ENCODE measurements at regions not wholly inside any gene's neighbourhood (a gene's known extent, or its start where the extent isn't known, plus 50 kb on each side); places are given as distances from the start of the nearest gene placed in this dataset.

DNA sequence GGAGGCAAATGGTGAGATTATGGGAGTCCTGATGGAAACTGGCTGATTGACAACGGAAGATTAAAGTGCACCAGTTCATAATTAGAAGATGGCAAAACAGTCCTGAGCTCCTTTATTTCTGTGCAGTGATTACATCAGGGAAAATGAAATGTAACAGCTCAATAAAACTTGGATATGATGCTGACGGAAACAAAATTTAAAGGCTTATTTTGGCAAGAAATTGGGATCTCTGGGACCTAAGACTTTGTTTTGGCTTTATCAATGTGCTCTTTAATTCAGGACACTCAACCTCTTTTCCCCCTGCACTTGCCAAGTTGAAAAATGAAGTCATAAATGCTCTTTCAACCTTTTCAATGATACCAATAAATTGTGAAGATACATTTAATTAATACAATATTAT is 226.8 kb downstream of the C6orf118 start:
- Histone ChIP-seq H3K36me3 (ENCODE audit: control insufficient read depth, insufficient read depth, low read length) (no peaks in the 10 kb centered on the region), H3K4me1 (ENCODE audit: control insufficient read depth, insufficient read depth, low read length) (no peaks in the 10 kb centered on the region), H3K4me3 (ENCODE audit: low read depth, low read length) (no peak overlapping the region), H3K9me3 (ENCODE audit: control insufficient read depth, insufficient read depth, low read depth, low read length) (no peaks in the 10 kb centered on the region), H3K9ac (ENCODE audit: low read length) (no peak overlapping the region), H3K27ac (ENCODE audit: low read depth, low read length) (no peak overlapping the region), H3K27me3 (ENCODE audit: control insufficient read depth, insufficient read depth, low read length) (no peaks in the 10 kb centered on the region)

GRCh38 chr6:165081944-165082532 is 227.4 kb downstream of the C6orf118 start:
- Histone ChIP-seq H3K9ac (ENCODE audit: low read length) (no peak overlapping the region), H3K36me3 (ENCODE audit: control insufficient read depth, insufficient read depth, low read length) (no peaks in the 10 kb centered on the region), H3K4me1 (ENCODE audit: control insufficient read depth, insufficient read depth, low read length) (no peaks in the 10 kb centered on the region), H3K4me3 (ENCODE audit: low read depth, low read length) (no peak overlapping the region), H3K27me3 (ENCODE audit: control insufficient read depth, insufficient read depth, low read length) (no peaks in the 10 kb centered on the region), H3K27ac (ENCODE audit: low read depth, low read length) (no peak overlapping the region), H3K9me3 (ENCODE audit: control insufficient read depth, insufficient read depth, low read depth, low read length) (no peaks in the 10 kb centered on the region)

GRCh38 chr6:165077876-165078275 is 231.5 kb downstream of the C6orf118 start:
- H3K27me3 ChIP-seq (ENCODE audit: control insufficient read depth, insufficient read depth, low read length): no peaks in the 10 kb centered on the region
- no peak overlapping the region for H3K27ac ChIP-seq (ENCODE audit: low read depth, low read length)
- H3K9ac ChIP-seq (ENCODE audit: low read length): no peak overlapping the region
- H3K36me3 ChIP-seq (ENCODE audit: control insufficient read depth, insufficient read depth, low read length): no peaks in the 10 kb centered on the region
- no peaks in the 10 kb centered on the region for H3K4me1 ChIP-seq (ENCODE audit: control insufficient read depth, insufficient read depth, low read length)
- no peaks in the 10 kb centered on the region for H3K9me3 ChIP-seq (ENCODE audit: control insufficient read depth, insufficient read depth, low read depth, low read length)
- no peak overlapping the region for H3K4me3 ChIP-seq (ENCODE audit: low read depth, low read length)

DNA sequence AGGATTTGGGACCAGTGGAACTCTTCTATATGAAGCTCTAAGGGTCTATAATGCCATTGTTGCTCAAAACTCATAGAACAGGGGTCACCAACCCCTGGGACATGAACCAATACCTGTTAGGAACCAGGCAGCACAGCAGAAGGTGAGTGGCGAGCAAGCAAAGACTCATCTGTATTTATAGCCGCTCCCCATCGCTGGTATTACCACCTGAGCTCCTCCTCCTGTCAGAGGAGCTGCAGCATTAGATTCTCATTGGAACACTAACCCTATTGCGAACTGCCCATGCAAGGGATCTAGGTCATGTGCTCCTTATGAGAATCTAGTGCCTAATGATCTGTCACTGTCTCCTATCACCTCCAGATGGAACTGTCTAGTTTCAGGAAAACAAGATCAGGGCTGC is 237.5 kb downstream of the C6orf118 start:
- Histone ChIP-seq H3K9me3 (ENCODE audit: control insufficient read depth, insufficient read depth, low read depth, low read length) (no peaks in the 10 kb centered on the region), H3K4me1 (ENCODE audit: control insufficient read depth, insufficient read depth, low read length) (no peaks in the 10 kb centered on the region)

GRCh38 chr6:165060720-165061119 is 248.7 kb downstream of the C6orf118 start:
- Histone ChIP-seq H3K9ac (ENCODE audit: low read length) (no peak overlapping the region), H3K4me1 (ENCODE audit: control insufficient read depth, insufficient read depth, low read length) (no peaks in the 10 kb centered on the region), H3K9me3 (ENCODE audit: control insufficient read depth, insufficient read depth, low read depth, low read length) (no peaks in the 10 kb centered on the region), H3K27me3 (ENCODE audit: control insufficient read depth, insufficient read depth, low read length) (no peaks in the 10 kb centered on the region), H3K4me3 (ENCODE audit: low read depth, low read length) (no peak overlapping the region), H3K36me3 (ENCODE audit: control insufficient read depth, insufficient read depth, low read length) (no peaks in the 10 kb centered on the region), H3K27ac (ENCODE audit: low read depth, low read length) (no peak overlapping the region)

More for the DNA sequence above, 237.5 kb downstream of the C6orf118 start:
- no peaks in the 10 kb centered on the region for H3K36me3 ChIP-seq (ENCODE audit: control insufficient read depth, insufficient read depth, low read length)
- H3K9ac ChIP-seq (ENCODE audit: low read length): no peak overlapping the region
- H3K4me3 ChIP-seq (ENCODE audit: low read depth, low read length): no peak overlapping the region
- H3K27ac ChIP-seq (ENCODE audit: low read depth, low read length): no peak overlapping the region
- no peaks in the 10 kb centered on the region for H3K27me3 ChIP-seq (ENCODE audit: control insufficient read depth, insufficient read depth, low read length)

DNA sequence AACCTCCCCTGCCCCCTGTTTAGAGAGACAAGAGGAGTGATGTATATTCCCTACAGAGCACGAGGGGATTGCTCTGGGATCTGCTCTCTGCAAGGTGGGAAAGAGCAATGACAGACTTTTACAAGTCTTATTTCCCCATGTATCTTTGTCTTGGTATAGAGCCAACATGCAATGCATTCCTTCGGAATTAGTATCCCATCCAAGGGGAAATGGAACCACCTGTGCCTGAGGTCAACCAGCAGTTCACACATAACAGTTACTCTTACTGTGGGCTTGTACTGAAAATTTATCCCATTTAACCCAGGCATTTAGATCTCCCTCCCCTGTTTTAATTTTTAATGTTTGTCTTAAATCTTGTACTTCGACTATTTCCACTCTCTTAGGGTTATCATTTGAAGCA is 250.4 kb downstream of the C6orf118 start:
- H3K27me3 ChIP-seq (ENCODE audit: control insufficient read depth, insufficient read depth, low read length): no peaks in the 10 kb centered on the region
- no peak overlapping the region for H3K27ac ChIP-seq (ENCODE audit: low read depth, low read length)
- no peaks in the 10 kb centered on the region for H3K36me3 ChIP-seq (ENCODE audit: control insufficient read depth, insufficient read depth, low read length)
- H3K9me3 ChIP-seq (ENCODE audit: control insufficient read depth, insufficient read depth, low read depth, low read length): no peaks in the 10 kb centered on the region
- H3K4me1 ChIP-seq (ENCODE audit: control insufficient read depth, insufficient read depth, low read length): no peaks in the 10 kb centered on the region
- no peak overlapping the region for H3K9ac ChIP-seq (ENCODE audit: low read length)
- no peak overlapping the region for H3K4me3 ChIP-seq (ENCODE audit: low read depth, low read length)

DNA sequence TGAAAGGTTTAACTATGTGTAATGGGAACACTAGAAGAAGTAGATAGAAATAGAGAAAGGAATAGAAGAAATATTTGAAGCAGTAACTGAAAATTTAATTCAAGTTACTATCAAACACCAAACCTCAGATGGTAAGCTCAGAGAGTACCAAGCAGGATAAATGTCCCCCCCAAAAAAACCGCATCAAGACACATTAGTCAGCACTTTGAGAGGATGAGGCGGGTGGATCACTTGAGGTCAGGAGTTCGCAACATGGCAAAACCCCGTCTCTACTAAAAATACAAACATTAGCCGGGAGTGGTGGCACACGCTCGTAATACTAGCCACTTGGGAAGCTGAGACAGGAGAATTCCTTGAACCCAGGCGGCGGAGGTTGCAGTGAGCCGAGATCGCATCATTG is 253.1 kb downstream of the C6orf118 start:
- Histone ChIP-seq H3K9ac (ENCODE audit: low read length) (no peak overlapping the region), H3K27ac (ENCODE audit: low read depth, low read length) (no peak overlapping the region), H3K27me3 (ENCODE audit: control insufficient read depth, insufficient read depth, low read length) (no peaks in the 10 kb centered on the region), H3K4me3 (ENCODE audit: low read depth, low read length) (no peak overlapping the region), H3K4me1 (ENCODE audit: control insufficient read depth, insufficient read depth, low read length) (no peaks in the 10 kb centered on the region), H3K9me3 (ENCODE audit: control insufficient read depth, insufficient read depth, low read depth, low read length) (peaks cover 3% of the 10 kb centered on the region), H3K36me3 (ENCODE audit: control insufficient read depth, insufficient read depth, low read length) (no peaks in the 10 kb centered on the region)

- no peak overlapping the region for H3K9ac ChIP-seq (ENCODE audit: low read length)
Observed at GRCh38 chr6:165055231-165055630, 254.2 kb downstream of the C6orf118 start.

DNA sequence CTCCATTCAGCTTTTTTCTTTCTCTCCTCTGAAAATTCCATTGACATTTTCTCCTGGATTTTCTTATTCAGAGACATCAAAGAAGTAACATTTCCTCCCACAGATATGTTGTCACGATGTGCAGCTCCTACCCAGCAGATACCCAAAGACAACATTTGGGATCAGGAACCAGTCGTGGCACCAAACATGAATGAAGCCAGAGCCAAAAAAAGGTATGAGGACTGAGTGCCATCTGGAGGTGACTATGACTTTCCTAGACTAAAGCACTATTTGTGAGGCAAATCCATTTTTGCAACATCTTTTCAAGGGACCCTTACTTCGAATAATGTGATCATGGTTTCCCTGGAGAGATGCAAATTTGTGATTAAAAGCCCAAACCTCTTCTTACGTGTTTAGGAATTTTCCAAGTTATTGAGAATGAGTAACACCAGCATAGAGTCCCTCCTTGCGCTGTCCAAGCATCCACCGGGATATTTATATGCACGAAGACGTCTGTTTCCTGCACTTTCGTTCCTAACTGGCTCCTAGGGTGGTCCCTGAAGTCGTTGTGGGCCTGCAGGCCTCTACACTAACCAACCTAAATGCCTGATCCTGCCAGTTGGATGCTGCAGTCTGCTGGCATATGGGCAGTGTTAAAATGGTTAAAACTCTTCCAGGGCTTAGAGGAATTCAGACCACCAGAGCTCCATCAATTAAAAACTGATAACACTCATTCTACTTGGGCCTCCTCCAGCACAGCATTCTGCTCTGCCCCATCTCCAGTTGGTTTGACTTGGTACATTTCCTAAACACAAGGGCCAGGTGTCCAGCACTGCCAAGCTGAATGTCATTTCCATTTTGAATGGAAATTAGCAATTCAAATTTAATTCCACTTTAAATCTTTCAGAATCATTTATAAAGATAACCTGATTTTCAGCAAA is 256.6 kb downstream of the C6orf118 start:
- no peaks in the 10 kb centered on the region for H3K4me1 ChIP-seq (ENCODE audit: control insufficient read depth, insufficient read depth, low read length)
- no peaks in the 10 kb centered on the region for H3K36me3 ChIP-seq (ENCODE audit: control insufficient read depth, insufficient read depth, low read length)
- no peak overlapping the region for H3K9ac ChIP-seq (ENCODE audit: low read length)
- no peaks in the 10 kb centered on the region; the same call in 1 of the 2 replicates for H3K27me3 ChIP-seq (ENCODE audit: control insufficient read depth, insufficient read depth, low read length)
- H3K9me3 ChIP-seq (ENCODE audit: control insufficient read depth, insufficient read depth, low read depth, low read length): peaks cover 23% of the 10 kb centered on the region
- H3K4me3 ChIP-seq (ENCODE audit: low read depth, low read length): no peak overlapping the region
- H3K27ac ChIP-seq (ENCODE audit: low read depth, low read length): no peak overlapping the region

More at GRCh38 chr6:165055231-165055630, 254.2 kb downstream of the C6orf118 start:
- Histone ChIP-seq H3K27me3 (ENCODE audit: control insufficient read depth, insufficient read depth, low read length) (no peaks in the 10 kb centered on the region), H3K4me3 (ENCODE audit: low read depth, low read length) (no peak overlapping the region), H3K9me3 (ENCODE audit: control insufficient read depth, insufficient read depth, low read depth, low read length) (peaks cover 5% of the 10 kb centered on the region), H3K4me1 (ENCODE audit: control insufficient read depth, insufficient read depth, low read length) (no peaks in the 10 kb centered on the region), H3K27ac (ENCODE audit: low read depth, low read length) (no peak overlapping the region), H3K36me3 (ENCODE audit: control insufficient read depth, insufficient read depth, low read length) (no peaks in the 10 kb centered on the region)

DNA sequence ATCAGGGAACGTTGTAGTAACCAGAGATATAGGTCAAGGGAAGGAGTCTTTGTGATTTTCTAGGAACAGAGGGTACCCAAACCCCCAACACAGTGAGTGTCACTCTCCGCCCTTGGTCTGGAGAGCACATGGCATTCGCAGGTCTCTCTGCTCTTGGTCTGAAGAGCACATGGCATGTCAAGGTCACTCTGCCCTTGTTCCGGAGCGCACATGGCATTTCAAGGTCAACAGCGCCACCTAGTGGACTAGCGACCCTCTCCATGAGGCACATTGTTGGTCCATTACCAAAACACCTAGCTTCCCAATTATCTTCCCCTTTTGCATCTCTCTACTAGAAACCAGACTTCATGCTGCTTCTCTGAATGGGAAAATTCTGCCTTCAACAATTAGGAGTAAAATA is 260.0 kb downstream of the C6orf118 start:
- Histone ChIP-seq H3K4me1 (ENCODE audit: control insufficient read depth, insufficient read depth, low read length) (no peaks in the 10 kb centered on the region), H3K27ac (ENCODE audit: low read depth, low read length) (no peak overlapping the region), H3K9me3 (ENCODE audit: control insufficient read depth, insufficient read depth, low read depth, low read length) (peaks cover 28% of the 10 kb centered on the region), H3K27me3 (ENCODE audit: control insufficient read depth, insufficient read depth, low read length) (no peaks in the 10 kb centered on the region; the same call in 1 of the 2 replicates), H3K9ac (ENCODE audit: low read length) (no peak overlapping the region), H3K36me3 (ENCODE audit: control insufficient read depth, insufficient read depth, low read length) (no peaks in the 10 kb centered on the region), H3K4me3 (ENCODE audit: low read depth, low read length) (no peak overlapping the region)

- no peak overlapping the region for H3K4me3 ChIP-seq (ENCODE audit: low read depth, low read length)
- H3K36me3 ChIP-seq (ENCODE audit: control insufficient read depth, insufficient read depth, low read length): no peaks in the 10 kb centered on the region
- no peaks in the 10 kb centered on the region for H3K4me1 ChIP-seq (ENCODE audit: control insufficient read depth, insufficient read depth, low read length)
- H3K9me3 ChIP-seq (ENCODE audit: control insufficient read depth, insufficient read depth, low read depth, low read length): peaks cover 28% of the 10 kb centered on the region
- no peaks in the 10 kb centered on the region; the same call in 1 of the 2 replicates for H3K27me3 ChIP-seq (ENCODE audit: control insufficient read depth, insufficient read depth, low read length)
- no peak overlapping the region for H3K9ac ChIP-seq (ENCODE audit: low read length)
- no peak overlapping the region for H3K27ac ChIP-seq (ENCODE audit: low read depth, low read length)
Observed at GRCh38 chr6:165047952-165048351, 261.5 kb downstream of the C6orf118 start.
